SKM-1 treated with dmso at 0.1 percent for 144 hours (cell line): ENCODE measurements at regions not wholly inside any gene's neighbourhood (a gene's known extent, or its start where the extent isn't known, plus 50 kb on each side); places are given as distances from the start of the nearest gene placed in this dataset.

Experiments used
- DNase-seq: peaks from one replicate; lab custom pipeline; 2025; ENCODE audit not compliant: unreplicated experiment; lab: John Stamatoyannopoulos, UW

DNA sequence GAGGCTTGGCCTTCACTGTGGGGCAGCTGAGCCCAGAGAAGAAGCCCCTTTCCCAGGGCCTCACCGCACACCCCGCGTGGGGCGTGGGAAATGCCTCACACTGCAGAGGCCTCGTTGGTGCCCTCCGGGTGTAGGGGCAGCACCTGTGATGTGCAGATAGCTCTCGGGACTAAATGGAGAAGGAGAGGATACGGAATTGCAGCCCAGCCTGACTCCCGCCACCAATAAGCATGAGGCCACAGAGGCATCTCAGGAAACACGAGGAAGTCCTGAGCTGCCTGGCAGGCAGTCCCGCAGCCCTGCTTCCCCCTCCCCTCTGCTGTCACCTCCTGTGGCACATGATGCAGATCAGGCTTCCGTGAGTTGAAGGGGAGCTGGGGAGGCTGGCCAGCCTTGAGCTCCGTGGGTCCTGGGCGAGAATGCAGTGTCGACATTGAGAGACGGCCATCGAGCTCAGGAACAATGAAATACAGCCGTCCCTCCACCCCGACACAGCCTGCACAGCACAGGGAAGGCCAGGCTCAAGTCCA, 59.6 kb upstream of the PPP2R2D start:
- DNase-seq: no peak

DNA sequence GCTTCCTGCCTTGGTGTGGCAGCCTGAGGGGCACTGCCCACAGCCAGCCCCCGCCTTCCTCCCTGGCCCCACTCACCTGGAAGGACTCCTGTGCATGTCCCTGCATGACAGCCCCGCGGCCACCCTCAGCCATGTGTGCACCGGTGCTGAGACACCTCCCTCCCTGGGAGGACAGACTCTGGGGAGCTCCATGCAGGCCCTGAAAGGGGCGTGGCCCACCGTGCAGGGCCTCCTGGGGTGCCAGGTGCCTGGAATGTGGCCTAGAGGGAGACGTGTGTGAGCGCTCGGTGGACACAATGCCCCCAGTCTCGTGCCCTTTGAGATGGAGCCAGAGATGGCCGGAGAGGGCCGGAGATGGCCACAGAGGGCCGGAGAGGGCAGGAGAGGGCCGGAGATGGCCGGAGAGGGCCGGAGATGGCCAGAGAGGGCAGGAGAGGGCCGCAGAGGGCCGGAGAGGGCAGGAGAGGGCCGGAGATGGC, 59.1 kb upstream of the PPP2R2D start:
- DNase-seq: no peak

- no peak for DNase-seq
Observed at GRCh38 chr10:131842351-131843088, 58.3 kb upstream of the PPP2R2D start.

DNA sequence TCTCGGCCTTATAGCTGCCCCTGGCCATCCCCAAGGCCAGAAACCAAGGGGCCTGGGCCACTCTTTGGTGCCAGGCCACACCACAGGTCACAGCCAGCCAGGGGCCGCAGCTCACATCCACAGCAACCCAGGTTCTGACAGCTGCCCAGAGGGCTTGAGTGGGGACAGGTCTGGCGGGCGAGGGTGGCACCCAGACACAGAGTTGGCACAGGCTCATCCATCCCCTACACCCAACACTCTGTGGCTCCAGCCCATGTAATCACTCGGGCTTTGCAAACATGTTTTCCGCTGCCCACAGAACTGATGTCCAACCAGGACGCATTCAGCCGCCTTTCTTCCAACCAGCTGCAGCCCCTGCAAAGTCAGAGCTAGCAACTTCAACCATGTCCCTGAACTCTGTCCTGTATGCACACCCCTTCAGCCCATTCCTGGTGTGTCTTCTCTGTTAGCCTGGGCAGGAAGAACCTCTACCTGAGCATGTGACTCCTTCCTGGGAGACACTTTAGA, 57.7 kb upstream of the PPP2R2D start:
- no peak for DNase-seq

DNA sequence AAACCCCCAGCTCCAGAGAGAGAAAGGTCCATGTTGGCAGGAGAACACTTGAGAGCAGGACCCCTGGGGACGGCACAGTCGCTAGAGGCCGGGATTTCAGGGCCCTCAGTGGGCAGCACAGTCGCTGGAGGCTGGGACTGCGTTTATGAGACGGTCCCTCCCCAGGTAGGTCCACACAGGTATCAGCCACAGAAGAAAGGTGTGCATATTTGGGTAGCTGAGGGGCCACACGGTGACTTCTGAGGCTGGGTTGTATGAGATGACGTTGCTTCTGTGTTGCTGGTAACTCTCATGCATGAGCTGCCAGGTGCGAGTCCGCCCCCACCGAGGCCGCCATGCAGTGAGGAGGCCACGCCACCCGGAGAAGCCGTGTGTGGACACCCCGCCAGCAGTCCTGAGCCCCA, 56.9 kb upstream of the PPP2R2D start:
- no peak for DNase-seq

DNA sequence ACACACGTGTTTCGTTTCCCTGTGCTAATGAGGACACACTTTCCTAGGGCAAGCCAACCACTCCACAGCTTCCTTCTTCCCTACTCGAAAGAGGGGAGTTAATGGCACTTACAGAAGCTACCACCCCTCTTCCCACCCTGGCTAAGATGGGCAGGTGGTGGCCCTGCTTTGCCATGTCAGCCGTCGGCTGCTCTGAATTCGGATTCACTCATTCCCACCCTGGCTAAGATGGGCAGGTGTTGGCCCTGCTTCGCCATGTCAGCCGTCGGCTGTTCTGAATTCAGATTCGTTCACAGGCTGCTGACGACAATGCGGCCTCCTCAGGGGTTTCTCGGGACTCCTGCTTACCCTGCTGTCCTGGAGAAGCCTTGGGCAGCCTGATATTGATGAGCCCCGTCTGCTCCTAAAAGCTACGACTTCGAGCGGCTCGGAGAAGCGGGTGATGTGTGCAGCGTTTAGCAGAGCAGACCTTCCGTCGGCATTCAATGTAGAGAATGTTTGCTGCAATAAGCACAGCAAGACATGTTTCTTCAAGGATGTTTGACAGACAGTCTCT, 56.2 kb upstream of the PPP2R2D start:
- no peak for DNase-seq

DNA sequence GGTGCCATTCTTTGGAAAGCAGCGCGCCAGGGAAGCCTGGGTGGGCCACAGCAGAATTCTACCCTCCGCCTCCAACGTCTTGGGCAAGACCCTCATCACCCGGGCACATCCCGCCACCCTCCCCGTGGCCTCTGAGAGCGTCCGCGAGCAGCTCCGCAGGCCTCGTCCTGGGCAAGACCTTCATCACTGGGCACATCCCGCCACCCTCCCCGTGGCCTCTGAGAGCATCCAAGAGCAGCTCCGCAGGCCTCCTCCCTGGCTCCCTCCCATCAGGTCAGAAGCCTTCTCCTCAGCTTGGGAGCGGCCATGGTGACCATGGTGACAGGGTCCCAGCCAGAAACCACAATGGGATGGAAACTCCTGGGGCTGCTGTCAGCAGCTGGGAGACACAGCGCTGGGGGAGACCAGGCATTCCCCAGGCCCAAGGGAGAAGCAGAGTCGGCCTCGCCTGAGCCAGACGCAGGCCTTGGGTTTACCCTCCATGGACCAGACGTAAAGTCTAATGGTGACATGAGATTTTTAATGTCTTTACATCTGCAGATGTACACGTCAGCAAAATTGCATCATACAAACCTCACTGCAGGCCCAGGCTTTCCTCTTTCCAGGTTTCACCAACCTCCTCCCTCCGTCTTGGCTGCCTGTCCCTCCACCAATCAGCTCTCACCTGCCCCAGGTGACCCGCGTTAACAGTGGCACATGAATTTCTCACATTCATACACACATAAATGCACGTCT, 55.1 kb upstream of the PPP2R2D start:
- no peak for DNase-seq

- no peak for DNase-seq
Observed at GRCh38 chr10:131846240-131847101, 54.3 kb upstream of the PPP2R2D start.

- DNase-seq: no peak
Observed at GRCh38 chr10:131847241-131847783, 53.5 kb upstream of the PPP2R2D start.

- DNase-seq: no peak
Observed at GRCh38 chr10:131848296-131848695, 52.5 kb upstream of the PPP2R2D start.

GRCh38 chr10:131848741-131849590, 51.8 kb upstream of the PPP2R2D start:
- no peak for DNase-seq

- no peak for DNase-seq
Observed at GRCh38 chr10:131849591-131850382, 51.0 kb upstream of the PPP2R2D start.

DNA sequence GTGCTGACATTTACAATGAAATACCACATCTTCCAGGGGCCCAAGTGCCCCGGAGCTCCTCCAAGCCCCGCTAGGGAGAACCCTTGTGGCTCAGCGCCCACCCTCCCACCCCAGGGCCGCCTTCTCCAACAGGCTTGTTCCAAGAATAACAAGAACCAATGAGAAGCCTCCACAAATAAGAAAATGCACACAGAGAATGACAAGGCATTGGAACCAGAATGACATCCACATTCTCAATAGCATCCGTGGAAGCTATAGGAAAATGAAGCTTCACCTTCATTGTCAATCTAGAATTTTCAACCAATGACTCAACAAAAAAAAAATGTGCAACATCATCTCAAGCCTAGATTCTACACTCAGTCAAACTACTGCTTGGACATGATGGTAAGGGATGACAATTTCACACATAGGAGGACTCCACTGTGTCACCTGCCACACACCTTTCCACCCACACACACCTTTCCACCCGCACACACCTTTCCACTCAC, 50.4 kb upstream of the PPP2R2D start:
- no peak for DNase-seq
